HL-60 (cell line): ENCODE measurements at regions not wholly inside any gene's neighbourhood (a gene's known extent, or its start where the extent isn't known, plus 50 kb on each side); places are given as distances from the start of the nearest gene placed in this dataset.
A peak's percentile ranks its signal among the peaks of the same experiment; 100 is the strongest.

ENCODE experiments used
- DNase-seq, 2 experiments: peaks; one replicate each; pipeline ENCODE4 v3.0.0-alpha.2; 2010 to 2020; ENCODE audit warnings: low read depth in 1 of 2, low spot score in 1 of 2
- H3K27ac ChIP-seq: fragments of 250-450 bp; sonication (Bioruptor Pico); replicated peaks from 2 replicates; pipeline ENCODE4 v1.5.1; 2020; ENCODE audit warnings: mild to moderate bottlenecking, moderate library complexity
- H3K27me3 ChIP-seq: fragments of 250-450 bp; sonication (Bioruptor Pico); 2 replicates; pipeline ENCODE4 v1.5.1; 2021; ENCODE audit warnings: mild to moderate bottlenecking, moderate library complexity; ENCODE audit not compliant: insufficient read depth, poor library complexity, severe bottlenecking
- H3K4me3 ChIP-seq: replicated peaks from 2 replicates; pipeline ENCODE4 v1.5.1; 2011; ENCODE audit warnings: mild to moderate bottlenecking, control low read depth, low read length; ENCODE audit not compliant: insufficient read depth
- GABPA ChIP-seq: IDR thresholded peaks from 2 replicates; pipeline ENCODE4 v1.6.1; 2012; ENCODE audit warnings: low read depth
- POLR2AphosphoS5 ChIP-seq: IDR thresholded peaks from 2 replicates; pipeline ENCODE4 v1.6.1; 2012; ENCODE audit warnings: low read depth
- SPI1 ChIP-seq: IDR thresholded peaks from 2 replicates; pipeline ENCODE4 v1.6.1; 2012; ENCODE audit warnings: low read depth, mild to moderate bottlenecking, borderline replicate concordance
- TF ChIP-seq, protein P1 (sequence below): IDR thresholded peaks from 2 replicates; pipeline ENCODE4 v1.6.1; 2012; ENCODE audit warnings: low read depth; ENCODE audit not compliant: insufficient replicate concordance
- TF ChIP-seq, protein P2 (sequence below): IDR thresholded peaks from one replicate; pipeline ENCODE4 v1.5.1; 2011; ENCODE audit warnings: low read length, control low read depth, inconsistent platforms; ENCODE audit not compliant: insufficient read depth

DNA sequence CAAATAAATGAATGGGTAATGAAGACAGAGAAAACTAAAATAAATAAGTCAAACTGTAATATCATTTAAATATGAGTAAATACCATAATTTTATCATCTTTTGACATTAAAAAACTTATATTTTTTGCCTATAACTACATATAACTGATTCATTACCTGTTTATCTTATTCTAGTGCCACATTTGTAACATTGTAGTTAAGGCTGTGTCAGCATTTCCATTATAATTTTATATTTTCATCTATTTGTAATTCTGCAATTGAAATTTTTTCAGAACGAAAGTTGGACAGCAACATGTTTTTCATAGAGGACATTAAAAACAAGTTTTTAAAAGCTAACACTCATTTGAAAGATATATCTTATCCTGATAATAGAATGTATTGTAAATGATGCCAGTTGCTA lies 1286.5 kb downstream of the LRFN5 start:
- DNase-seq, result no peak
- no peak for TF ChIP-seq POLR2AphosphoS5
- TF ChIP-seq, protein P1, sequence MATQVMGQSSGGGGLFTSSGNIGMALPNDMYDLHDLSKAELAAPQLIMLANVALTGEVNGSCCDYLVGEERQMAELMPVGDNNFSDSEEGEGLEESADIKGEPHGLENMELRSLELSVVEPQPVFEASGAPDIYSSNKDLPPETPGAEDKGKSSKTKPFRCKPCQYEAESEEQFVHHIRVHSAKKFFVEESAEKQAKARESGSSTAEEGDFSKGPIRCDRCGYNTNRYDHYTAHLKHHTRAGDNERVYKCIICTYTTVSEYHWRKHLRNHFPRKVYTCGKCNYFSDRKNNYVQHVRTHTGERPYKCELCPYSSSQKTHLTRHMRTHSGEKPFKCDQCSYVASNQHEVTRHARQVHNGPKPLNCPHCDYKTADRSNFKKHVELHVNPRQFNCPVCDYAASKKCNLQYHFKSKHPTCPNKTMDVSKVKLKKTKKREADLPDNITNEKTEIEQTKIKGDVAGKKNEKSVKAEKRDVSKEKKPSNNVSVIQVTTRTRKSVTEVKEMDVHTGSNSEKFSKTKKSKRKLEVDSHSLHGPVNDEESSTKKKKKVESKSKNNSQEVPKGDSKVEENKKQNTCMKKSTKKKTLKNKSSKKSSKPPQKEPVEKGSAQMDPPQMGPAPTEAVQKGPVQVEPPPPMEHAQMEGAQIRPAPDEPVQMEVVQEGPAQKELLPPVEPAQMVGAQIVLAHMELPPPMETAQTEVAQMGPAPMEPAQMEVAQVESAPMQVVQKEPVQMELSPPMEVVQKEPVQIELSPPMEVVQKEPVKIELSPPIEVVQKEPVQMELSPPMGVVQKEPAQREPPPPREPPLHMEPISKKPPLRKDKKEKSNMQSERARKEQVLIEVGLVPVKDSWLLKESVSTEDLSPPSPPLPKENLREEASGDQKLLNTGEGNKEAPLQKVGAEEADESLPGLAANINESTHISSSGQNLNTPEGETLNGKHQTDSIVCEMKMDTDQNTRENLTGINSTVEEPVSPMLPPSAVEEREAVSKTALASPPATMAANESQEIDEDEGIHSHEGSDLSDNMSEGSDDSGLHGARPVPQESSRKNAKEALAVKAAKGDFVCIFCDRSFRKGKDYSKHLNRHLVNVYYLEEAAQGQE, result no peak
- TF ChIP-seq GABPA, result no peak
- TF ChIP-seq, protein P2, sequence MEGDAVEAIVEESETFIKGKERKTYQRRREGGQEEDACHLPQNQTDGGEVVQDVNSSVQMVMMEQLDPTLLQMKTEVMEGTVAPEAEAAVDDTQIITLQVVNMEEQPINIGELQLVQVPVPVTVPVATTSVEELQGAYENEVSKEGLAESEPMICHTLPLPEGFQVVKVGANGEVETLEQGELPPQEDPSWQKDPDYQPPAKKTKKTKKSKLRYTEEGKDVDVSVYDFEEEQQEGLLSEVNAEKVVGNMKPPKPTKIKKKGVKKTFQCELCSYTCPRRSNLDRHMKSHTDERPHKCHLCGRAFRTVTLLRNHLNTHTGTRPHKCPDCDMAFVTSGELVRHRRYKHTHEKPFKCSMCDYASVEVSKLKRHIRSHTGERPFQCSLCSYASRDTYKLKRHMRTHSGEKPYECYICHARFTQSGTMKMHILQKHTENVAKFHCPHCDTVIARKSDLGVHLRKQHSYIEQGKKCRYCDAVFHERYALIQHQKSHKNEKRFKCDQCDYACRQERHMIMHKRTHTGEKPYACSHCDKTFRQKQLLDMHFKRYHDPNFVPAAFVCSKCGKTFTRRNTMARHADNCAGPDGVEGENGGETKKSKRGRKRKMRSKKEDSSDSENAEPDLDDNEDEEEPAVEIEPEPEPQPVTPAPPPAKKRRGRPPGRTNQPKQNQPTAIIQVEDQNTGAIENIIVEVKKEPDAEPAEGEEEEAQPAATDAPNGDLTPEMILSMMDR, result no peak
- no peak for TF ChIP-seq SPI1
- Histone ChIP-seq H3K27ac (no peak overlapping the region), H3K4me3 (no peak overlapping the region), H3K27me3 (no peaks in the 10 kb centered on the region)

DNA sequence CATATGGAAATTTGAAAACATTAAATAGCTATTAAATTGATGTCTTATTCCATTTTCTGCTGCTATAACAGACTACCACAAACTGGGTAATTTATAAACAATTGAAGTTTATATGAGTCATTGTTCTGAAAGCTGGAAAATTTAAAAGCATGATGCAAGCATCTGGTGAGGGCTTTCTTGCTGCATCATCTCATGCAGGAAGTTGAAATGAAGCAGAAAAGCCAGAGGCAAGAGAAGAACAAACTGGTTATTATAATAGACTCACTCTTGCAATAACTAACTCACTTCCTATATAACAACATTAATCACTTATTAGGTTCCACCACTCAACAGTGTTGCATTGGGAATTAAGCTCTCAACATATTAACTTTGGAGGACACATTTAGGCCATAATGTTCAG lies 1277.4 kb downstream of the LRFN5 start:
- H3K27ac ChIP-seq, result peak overlapping the region; percentile 38
- TF ChIP-seq, protein P1, result no peak
- TF ChIP-seq, protein P2, result no peak
- TF ChIP-seq GABPA, result no peak
- no peak; the same call in 1 of the 2 replicates for TF ChIP-seq SPI1
- no peak for TF ChIP-seq POLR2AphosphoS5
- H3K4me3 ChIP-seq, result no peak overlapping the region
- no peaks in the 10 kb centered on the region for H3K27me3 ChIP-seq
- DNase-seq, result peak; percentile 54 to 63

DNA sequence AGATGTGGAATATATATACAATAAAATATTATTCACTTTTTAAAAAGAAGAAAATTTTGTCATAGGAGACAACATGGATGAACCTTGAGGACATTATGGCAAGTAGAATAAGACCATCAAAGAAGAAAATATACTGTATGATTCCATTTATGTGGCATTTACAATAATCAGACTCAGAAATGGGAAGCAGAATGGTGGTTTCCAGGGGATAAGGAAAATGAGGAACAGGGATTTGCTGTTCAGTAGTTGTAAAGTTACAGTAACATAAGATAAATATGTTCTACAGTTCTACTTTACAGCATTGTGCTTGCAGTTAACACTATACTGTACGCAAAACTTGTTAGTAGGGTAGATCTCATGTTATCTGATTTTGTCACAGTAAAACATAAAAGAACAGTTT lies 1271.0 kb downstream of the LRFN5 start:
- no peaks in the 10 kb centered on the region for H3K27me3 ChIP-seq
- H3K27ac ChIP-seq, result no peak overlapping the region
- no peak overlapping the region for H3K4me3 ChIP-seq
- TF ChIP-seq SPI1 (no peak), GABPA (no peak)
- TF ChIP-seq, protein P1, result no peak
- DNase-seq, result no peak
